HCT116 (cell line): ENCODE measurements at regions not wholly inside any gene's neighbourhood (a gene's known extent, or its start where the extent isn't known, plus 50 kb on each side); places are given as distances from the start of the nearest gene placed in this dataset.

Experiments
- ATAC-seq: fragments of 200-7000 bp; cut with Tn5 transposase; 2 replicates; pipeline ENCODE4 v1.9.1; 2020; ENCODE audit warnings: mild to moderate bottlenecking, moderate library complexity
- BruUV-seq: library from RNA; stranded (reverse); fragments of 400-500 nt; replicated peaks from 2 replicates; lab custom pipeline; 2021; lab: Mats Ljungman, UMichigan
- CTCF ChIA-PET: fragments of 300-600 bp; sonication (Branson Sonifier 250); formaldehyde crosslinking; loops from one replicate; lab custom pipeline; 2021; ENCODE audit warnings: antibody characterized with exemption; lab: Charles Lee
- POLR2A ChIA-PET: fragments of 300-600, 350-600 bp; sonication (Branson Sonifier 250); formaldehyde crosslinking; loops from one replicate; lab custom pipeline; 2021; ENCODE audit warnings: antibody characterized with exemption; lab: Charles Lee
- RAD21 ChIA-PET, 2 experiments: fragments of 300-600 bp; sonication (Branson Sonifier 250); formaldehyde crosslinking; loops; one replicate each; lab custom pipeline; 2023; ENCODE audit warnings: low total read pairs in 2 of 2; ENCODE audit not compliant: uncharacterized antibody in 2 of 2, unreplicated experiment in 2 of 2, low non-redundant PET in 1 of 2; lab: Charles Lee
- DNase-seq: peaks from one replicate; pipeline ENCODE4 v3.0.0-alpha.2; 2010; ENCODE audit warnings: low read depth, low spot score
- H2AFZ ChIP-seq: fragments of 200-600 bp; shearing (Covaris generic), sonication (generic); 2 replicates; pipeline ENCODE4 v1.6.1; 2017; ENCODE audit warnings: low read depth, mixed run types, mixed read lengths, antibody characterized with exemption, low read length; ENCODE audit not compliant: poor library complexity, severe bottlenecking
- H3K27ac ChIP-seq: 2 replicates; pipeline ENCODE4 v1.5.1; 2012; ENCODE audit warnings: low read depth, low read length
- H3K27me3 ChIP-seq: fragments of 200-600 bp; sonication (generic); 2 replicates; pipeline ENCODE4 v1.6.1; 2016; ENCODE audit warnings: mixed run types, low read length, mixed read lengths; ENCODE audit not compliant: insufficient read depth
- H3K36me3 ChIP-seq, 2 experiments: fragments of 200-500 bp in 1 of 2; fragments of 200-600 bp in 1 of 2; sonication (Bioruptor generic) in 1 of 2; sonication (generic) in 1 of 2; 2 replicates each; pipeline versions ENCODE4 v1.5.1 to v1.6.1; 2014 to 2016; ENCODE audit warnings: low read length in 2 of 2, inconsistent platforms in 1 of 2, mixed read lengths in 1 of 2, mixed run types in 1 of 2; ENCODE audit not compliant: insufficient read depth in 2 of 2, control insufficient read depth in 1 of 2
- H3K4me1 ChIP-seq, 2 experiments: fragments of 200-600 bp in 1 of 2; sonication (generic) in 1 of 2; 2 replicates each; pipeline versions ENCODE4 v1.5.1 to v1.6.1; 2012 to 2017; ENCODE audit warnings: low read length in 2 of 2, inconsistent platforms in 1 of 2, mild to moderate bottlenecking in 1 of 2, mixed read lengths in 1 of 2, mixed run types in 1 of 2, moderate library complexity in 1 of 2; ENCODE audit not compliant: insufficient read depth in 2 of 2, control insufficient read depth in 1 of 2
- H3K4me2 ChIP-seq: fragments of 200-600 bp; sonication (generic); 2 replicates; pipeline ENCODE4 v1.6.1; 2017; ENCODE audit warnings: mixed run types, low read length, mixed read lengths
- H3K4me3 ChIP-seq, 2 experiments: fragments of 200-600 bp in 1 of 2; sonication (generic) in 1 of 2; replicated peaks in 1 of 2; 2 replicates each; pipeline ENCODE4 v1.5.1; 2011 to 2016; ENCODE audit warnings: low read length in 2 of 2, control low read depth in 1 of 2, low read depth in 1 of 2, mild to moderate bottlenecking in 1 of 2, mixed read lengths in 1 of 2, mixed run types in 1 of 2
- H3K79me2 ChIP-seq: fragments of 200-600 bp; sonication (generic); 2 replicates; pipeline ENCODE4 v1.6.1; 2017; ENCODE audit warnings: mild to moderate bottlenecking, mixed run types, low read length, moderate library complexity, mixed read lengths; ENCODE audit not compliant: insufficient read depth
- H3K9ac ChIP-seq: fragments of 200-600 bp; sonication (generic); 2 replicates; pipeline ENCODE4 v1.6.1; 2016; ENCODE audit warnings: low read length, mixed read lengths
- H3K9me2 ChIP-seq: fragments of 200-600 bp; sonication (generic), shearing (Covaris generic); 2 replicates; pipeline ENCODE4 v1.6.1; 2017; ENCODE audit warnings: mixed run types, mild to moderate bottlenecking, moderate library complexity; ENCODE audit not compliant: insufficient read depth
- H3K9me3 ChIP-seq, 2 experiments: fragments of 200-500 bp in 1 of 2; fragments of 200-600 bp in 1 of 2; sonication (Bioruptor generic) in 1 of 2; sonication (generic) in 1 of 2; 2 replicates each; pipeline ENCODE4 v1.6.1; 2014 to 2017; ENCODE audit warnings: low read length in 2 of 2, mixed read lengths in 2 of 2, inconsistent platforms in 1 of 2, low read depth in 1 of 2, mild to moderate bottlenecking in 1 of 2, mixed run types in 1 of 2, moderate library complexity in 1 of 2; ENCODE audit not compliant: control insufficient read depth in 1 of 2, insufficient read depth in 1 of 2
- H4K20me1 ChIP-seq: fragments of 200-600 bp; sonication (generic), shearing (Covaris generic); 2 replicates; pipeline ENCODE4 v1.6.1; 2017; ENCODE audit warnings: mixed run types, mild to moderate bottlenecking, moderate library complexity; ENCODE audit not compliant: insufficient read depth
- CBX3 ChIP-seq: IDR thresholded peaks from 2 replicates; pipeline ENCODE4 v1.6.1; 2012; ENCODE audit warnings: low read depth
- ELF1 ChIP-seq: IDR thresholded peaks from 2 replicates; pipeline ENCODE4 v1.6.1; 2012; ENCODE audit warnings: low read depth, borderline replicate concordance
- SRF ChIP-seq: IDR thresholded peaks from 2 replicates; pipeline ENCODE4 v1.6.1; 2012; ENCODE audit warnings: low read depth
- ZBTB33 ChIP-seq: IDR thresholded peaks from 2 replicates; pipeline ENCODE4 v1.6.1; 2011; ENCODE audit warnings: mild to moderate bottlenecking, low read length, moderate library complexity; ENCODE audit not compliant: insufficient replicate concordance; ENCODE audit errors: extremely low read depth
- intact Hi-C: fragments of 100-400 bp; cut with micrococcal nuclease; formaldehyde crosslinking; loops from 2 replicates; pipeline ENCODE4 v1.10.0; 2022
- TF ChIP-seq, protein P1 (sequence below), 3 experiments: fragments of 200-600 bp in 1 of 3; sonication (generic) in 1 of 3; IDR thresholded peaks in 2 of 3; conservative IDR thresholded peaks in 1 of 3; 2 replicates each; pipeline ENCODE4 v1.5.1; 2012 to 2017; ENCODE audit warnings: low read depth in 2 of 3, low read length in 2 of 3, antibody characterized with exemption in 1 of 3, borderline replicate concordance in 1 of 3, control low read depth in 1 of 3, mild to moderate bottlenecking in 1 of 3, mixed read lengths in 1 of 3, mixed run types in 1 of 3, moderate library complexity in 1 of 3; ENCODE audit not compliant: insufficient read depth in 1 of 3

GRCh38 chr3:16081661-16082060 lies 92.8 kb upstream of the GALNT15 start:
- ChIA-PET POLR2A (no interaction called here), CTCF (no interaction called here), RAD21 (no interaction called here)
- peaks cover 4 to 11% of the 10 kb centered on the region in 2 experiments; a peak in 2 of 4 replicates for H3K9me3 ChIP-seq
- H2AFZ ChIP-seq: no peak overlapping the region
- no peaks in the 10 kb centered on the region for H3K4me1 ChIP-seq
- H3K79me2 ChIP-seq: no peaks in the 10 kb centered on the region
- H3K27me3 ChIP-seq: no peaks in the 10 kb centered on the region
- no TSS peak for BruUV-seq
- TF ChIP-seq CBX3 (peak; percentile 45; the same call in 1 of the 2 replicates), SRF (no peak), ELF1 (no peak), ZBTB33 (no peak)
- TF ChIP-seq, protein P1, sequence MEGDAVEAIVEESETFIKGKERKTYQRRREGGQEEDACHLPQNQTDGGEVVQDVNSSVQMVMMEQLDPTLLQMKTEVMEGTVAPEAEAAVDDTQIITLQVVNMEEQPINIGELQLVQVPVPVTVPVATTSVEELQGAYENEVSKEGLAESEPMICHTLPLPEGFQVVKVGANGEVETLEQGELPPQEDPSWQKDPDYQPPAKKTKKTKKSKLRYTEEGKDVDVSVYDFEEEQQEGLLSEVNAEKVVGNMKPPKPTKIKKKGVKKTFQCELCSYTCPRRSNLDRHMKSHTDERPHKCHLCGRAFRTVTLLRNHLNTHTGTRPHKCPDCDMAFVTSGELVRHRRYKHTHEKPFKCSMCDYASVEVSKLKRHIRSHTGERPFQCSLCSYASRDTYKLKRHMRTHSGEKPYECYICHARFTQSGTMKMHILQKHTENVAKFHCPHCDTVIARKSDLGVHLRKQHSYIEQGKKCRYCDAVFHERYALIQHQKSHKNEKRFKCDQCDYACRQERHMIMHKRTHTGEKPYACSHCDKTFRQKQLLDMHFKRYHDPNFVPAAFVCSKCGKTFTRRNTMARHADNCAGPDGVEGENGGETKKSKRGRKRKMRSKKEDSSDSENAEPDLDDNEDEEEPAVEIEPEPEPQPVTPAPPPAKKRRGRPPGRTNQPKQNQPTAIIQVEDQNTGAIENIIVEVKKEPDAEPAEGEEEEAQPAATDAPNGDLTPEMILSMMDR (IDR thresholded peaks at IDR 0.05 in 2 of 3, conservative IDR thresholded peaks at IDR 0.05 in 1 of 3; ENCODE audit: borderline replicate concordance in 1 of 3, insufficient read depth in 1 of 3, low read depth in 2 of 3, low read length in 2 of 3): no peak
- H3K9me2 ChIP-seq: no peaks in the 10 kb centered on the region
- no peak overlapping the region for H3K4me3 ChIP-seq
- H3K36me3 ChIP-seq: no peaks in the 10 kb centered on the region
- no peak overlapping the region for H3K27ac ChIP-seq
- ATAC-seq (no peak), DNase-seq (no peak)
- intact Hi-C loops: no loop called here
- H3K4me2 ChIP-seq: no peak overlapping the region
- H4K20me1 ChIP-seq: no peaks in the 10 kb centered on the region
- no peak overlapping the region for H3K9ac ChIP-seq
